ENCODE measurements at regions not wholly inside any gene's neighbourhood (a gene's known extent, or its start where the extent isn't known, plus 50 kb on each side); places are given as distances from the start of the nearest gene placed in this dataset.

GRCh38 chr4:123816462-123816861 lies 419.9 kb downstream of the SPRY1 start:
- Histone ChIP-seq H3K4me3 (ENCODE audit: control extremely low read depth in 1 of 5, extremely low read depth in 1 of 5, insufficient read depth in 1 of 5, low read depth in 2 of 5, low read length in 4 of 5) (no peak overlapping the region), H3K36me3 (replicated peaks in 1 of 2; ENCODE audit: control extremely low read depth in 1 of 2, control insufficient read depth in 1 of 2, extremely low read depth in 1 of 2, insufficient read depth in 2 of 2, low read length in 1 of 2) (no peaks in the 10 kb centered on the region), H4K20me1 (ENCODE audit: control insufficient read depth, insufficient read depth, low read length, poor library complexity, severe bottlenecking) (no peaks in the 10 kb centered on the region), H3K4me1 (ENCODE audit: control insufficient read depth in 2 of 2, insufficient read depth in 2 of 2, low read length in 2 of 2) (peaks cover 6 to 7% of the 10 kb centered on the region in 2 donors), H2AFZ (ENCODE audit: insufficient read depth, low read depth, low read length, poor library complexity, severe bottlenecking) (no peak overlapping the region), H3K27me3 (replicated peaks in 1 of 4; ENCODE audit: control extremely low read depth in 1 of 4, control insufficient read depth in 3 of 4, insufficient read depth in 4 of 4, low read length in 3 of 4) (no peaks in the 10 kb centered on the region), H3K4me2 (replicated peaks; ENCODE audit: low read depth, low read length, poor library complexity, severe bottlenecking) (no peak overlapping the region), H3K9me3 (ENCODE audit: control extremely low read depth in 1 of 3, control insufficient read depth in 2 of 3, insufficient read depth in 1 of 3, low read length in 2 of 3) (no peaks in the 10 kb centered on the region), H3K9ac (ENCODE audit: low read length) (no peak overlapping the region), H3K27ac (ENCODE audit: low read length in 2 of 2) (no peak overlapping the region), H3K79me2 (ENCODE audit: control insufficient read depth, insufficient read depth, low read length) (no peaks in the 10 kb centered on the region)
- ChIA-PET POLR2A (no interaction called here), CTCF (no interaction called here)
- H3K4me3 Mint-ChIP-seq, result no peak overlapping the region
- peaks cover 8% of the 10 kb centered on the region for H3K4me1 Mint-ChIP-seq
- DNase-seq, result no peak
- TF ChIP-seq EZH2 (IDR thresholded peaks at IDR 0.05; ENCODE audit: borderline replicate concordance, insufficient read depth, low read depth, low read length, poor library complexity, severe bottlenecking), result no peak
- no peak for TF ChIP-seq CTCF (IDR thresholded peaks at IDR 0.05)
- H3K27me3 Mint-ChIP-seq, result no peaks in the 10 kb centered on the region
- no peak overlapping the region for H3K27ac Mint-ChIP-seq
- WGBS (ENCODE audit: insufficient coverage), result no CpG with 5 or more reads among the region's 2 CpGs
- intact Hi-C loops (cut with micrococcal nuclease), result no loop called here
- H3K9me3 Mint-ChIP-seq (ENCODE audit: insufficient read depth), result no peaks in the 10 kb centered on the region
- no peak for ATAC-seq (ENCODE audit: low read depth)

GRCh38 chr4:123817025-123817688 lies 420.6 kb downstream of the SPRY1 start:
- intact Hi-C loops (cut with micrococcal nuclease), result no loop called here
- no peak overlapping the region for H2AFZ ChIP-seq (ENCODE audit: insufficient read depth, low read depth, low read length, poor library complexity, severe bottlenecking)
- no peaks in the 10 kb centered on the region for H3K79me2 ChIP-seq (ENCODE audit: control insufficient read depth, insufficient read depth, low read length)
- no peaks in the 10 kb centered on the region for H3K27me3 Mint-ChIP-seq
- no peaks in the 10 kb centered on the region for H3K9me3 Mint-ChIP-seq (ENCODE audit: insufficient read depth)
- H3K9me3 ChIP-seq (ENCODE audit: control extremely low read depth in 1 of 3, control insufficient read depth in 2 of 3, insufficient read depth in 1 of 3, low read length in 2 of 3), result no peaks in the 10 kb centered on the region
- H3K4me2 ChIP-seq (replicated peaks; ENCODE audit: low read depth, low read length, poor library complexity, severe bottlenecking), result no peak overlapping the region
- H3K4me3 ChIP-seq (ENCODE audit: control extremely low read depth in 1 of 5, extremely low read depth in 1 of 5, insufficient read depth in 1 of 5, low read depth in 2 of 5, low read length in 4 of 5), result no peak overlapping the region
- peaks cover 2% of the 10 kb centered on the region for H3K4me1 Mint-ChIP-seq
- H3K27ac ChIP-seq (ENCODE audit: low read length in 2 of 2), result no peak overlapping the region
- TF ChIP-seq CTCF (IDR thresholded peaks at IDR 0.05) (no peak), EZH2 (IDR thresholded peaks at IDR 0.05; ENCODE audit: borderline replicate concordance, insufficient read depth, low read depth, low read length, poor library complexity, severe bottlenecking) (no peak)
- CTCF ChIA-PET, result no interaction called here
- no peaks in the 10 kb centered on the region for H3K27me3 ChIP-seq (replicated peaks in 1 of 4; ENCODE audit: control extremely low read depth in 1 of 4, control insufficient read depth in 3 of 4, insufficient read depth in 4 of 4, low read length in 3 of 4)
- H3K4me1 ChIP-seq (ENCODE audit: control insufficient read depth in 2 of 2, insufficient read depth in 2 of 2, low read length in 2 of 2), result peaks cover under 1 to 1% of the 10 kb centered on the region in 2 donors
- 82% methylated on average over 2 of the region's 7 CpGs for WGBS (ENCODE audit: insufficient coverage)
- no peak overlapping the region for H3K27ac Mint-ChIP-seq
- no peaks in the 10 kb centered on the region for H4K20me1 ChIP-seq (ENCODE audit: control insufficient read depth, insufficient read depth, low read length, poor library complexity, severe bottlenecking)
- no peak for DNase-seq
- no peak for ATAC-seq (ENCODE audit: low read depth)
- H3K9ac ChIP-seq (ENCODE audit: low read length), result no peak overlapping the region
- no peak overlapping the region for H3K4me3 Mint-ChIP-seq
- POLR2A ChIA-PET, result no interaction called here
- H3K36me3 ChIP-seq (replicated peaks in 1 of 2; ENCODE audit: control extremely low read depth in 1 of 2, control insufficient read depth in 1 of 2, extremely low read depth in 1 of 2, insufficient read depth in 2 of 2, low read length in 1 of 2), result no peaks in the 10 kb centered on the region

All from B cell (primary cell).